Pancreas (tissue), 10 donors: ENCODE measurements at regions not wholly inside any gene's neighbourhood (a gene's known extent, or its start where the extent isn't known, plus 50 kb on each side); places are given as distances from the start of the nearest gene placed in this dataset.

Experiments used
- ATAC-seq, 4 donors: fragments of 200-7000 bp; cut with Tn5 transposase; one replicate each; pipeline versions ENCODE4 v1.8.0 to v1.9.1; 2020; ENCODE audit warnings: mild to moderate bottlenecking in 4 of 4, moderate library complexity in 4 of 4
- DNase-seq, 6 donors: peaks; one replicate each; pipeline ENCODE4 v3.0.0-alpha.2; 2020
- FAIRE-seq: peaks from 2 replicates; lab custom pipeline; 2012; peaks lifted over from hg19 to GRCh38; lab: Jason Lieb, UNC
- H3K27ac ChIP-seq, 4 donors: fragments of 200-600 bp; sonication (generic); 1 replicate in 3 of 4; 2 replicates in 1 of 4; pipeline versions ENCODE4 v1.5.0 to v1.8.0; 2020
- H3K27me3 ChIP-seq, 4 donors: fragments of 200-600 bp; one replicate each; pipeline ENCODE4 v1.8.0; 2021
- H3K36me3 ChIP-seq, 3 donors: fragments of 200-600 bp; sonication (generic) in 1 of 3; one replicate each; pipeline versions ENCODE4 v1.5.0 to v1.8.0; 2020 to 2021
- H3K4me1 ChIP-seq, 3 donors: fragments of 200-600 bp; one replicate each; pipeline ENCODE4 v1.8.0; 2021
- H3K4me3 ChIP-seq, 4 donors: fragments of 200-600 bp; sonication (generic) in 2 of 4; one replicate each; pipeline versions ENCODE4 v1.5.0 to v1.8.0; 2020 to 2021
- H3K9me3 ChIP-seq, 4 donors: fragments of 200-600 bp; one replicate each; pipeline ENCODE4 v1.8.0; 2021
- WGBS, 2 donors: extraction: QIAGEN DNeasy Blood & Tissue Kit; methylation state at CpG; one replicate each; pipeline ENCODE4 v1.1.7; 2013; 5-methylcytosine and 5-hydroxymethylcytosine counted together
- intact Hi-C, 3 donors: fragments of 100-400 bp; cut with DNase I; formaldehyde crosslinking; loops; one replicate each; pipeline versions ENCODE4 v1.11.1 to v1.14.2; 2022
- TF ChIP-seq, protein P1 (sequence below), 4 donors: fragments of 200-600 bp; sonication (generic) in 3 of 4; IDR thresholded peaks; one replicate each; pipeline versions ENCODE4 v1.5.0 to v1.8.0; 2021; ENCODE audit warnings: antibody characterized with exemption in 4 of 4
- donor health status: healthy with polysubstance abuse.
- donor health status: DM: no; HTN: no; CAD: no; lungs with moderate emphysema.
- donor health status: DM: no; HTN: no; CAD: no.
- donor health status: control.
- donor health status: control.
- donor health status: Bipolar disorder and iron deficiency.
- donor health status: DM: yes; HTN: yes; CAD: no.
- donor health status: DM: no; HTN: no; CAD: no.
- donor health status: DM: no; HTN: no; CAD: no.
- donor health status: DM: yes; HTN: yes; CAD: no.

DNA sequence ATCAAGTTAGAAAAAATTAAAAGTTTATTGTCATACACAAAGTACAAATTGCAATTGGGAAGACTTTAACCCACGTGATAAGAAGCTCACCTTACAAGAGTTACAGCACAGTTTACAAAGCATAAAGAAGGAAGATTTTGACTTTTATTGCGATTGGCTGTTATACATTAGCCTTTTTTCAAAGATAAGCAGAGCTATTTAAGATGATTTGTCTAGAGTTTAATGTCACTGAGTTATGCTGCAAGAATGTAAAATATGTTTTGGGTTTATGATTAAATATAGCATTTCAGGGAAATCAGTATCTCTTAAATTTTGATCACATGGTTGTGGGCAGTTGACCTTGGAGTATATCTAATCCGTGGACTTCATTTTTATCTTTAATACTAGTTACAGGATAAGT lies 664.2 kb upstream of the PTCHD4 start:
- WGBS, 2 donors: 9 to 15% methylated on average over 3 of the region's 3 CpGs
- TF ChIP-seq, protein P1, sequence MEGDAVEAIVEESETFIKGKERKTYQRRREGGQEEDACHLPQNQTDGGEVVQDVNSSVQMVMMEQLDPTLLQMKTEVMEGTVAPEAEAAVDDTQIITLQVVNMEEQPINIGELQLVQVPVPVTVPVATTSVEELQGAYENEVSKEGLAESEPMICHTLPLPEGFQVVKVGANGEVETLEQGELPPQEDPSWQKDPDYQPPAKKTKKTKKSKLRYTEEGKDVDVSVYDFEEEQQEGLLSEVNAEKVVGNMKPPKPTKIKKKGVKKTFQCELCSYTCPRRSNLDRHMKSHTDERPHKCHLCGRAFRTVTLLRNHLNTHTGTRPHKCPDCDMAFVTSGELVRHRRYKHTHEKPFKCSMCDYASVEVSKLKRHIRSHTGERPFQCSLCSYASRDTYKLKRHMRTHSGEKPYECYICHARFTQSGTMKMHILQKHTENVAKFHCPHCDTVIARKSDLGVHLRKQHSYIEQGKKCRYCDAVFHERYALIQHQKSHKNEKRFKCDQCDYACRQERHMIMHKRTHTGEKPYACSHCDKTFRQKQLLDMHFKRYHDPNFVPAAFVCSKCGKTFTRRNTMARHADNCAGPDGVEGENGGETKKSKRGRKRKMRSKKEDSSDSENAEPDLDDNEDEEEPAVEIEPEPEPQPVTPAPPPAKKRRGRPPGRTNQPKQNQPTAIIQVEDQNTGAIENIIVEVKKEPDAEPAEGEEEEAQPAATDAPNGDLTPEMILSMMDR (IDR thresholded peaks at IDR 0.05): no peak
- Histone ChIP-seq H3K9me3 (no peaks in the 10 kb centered on the region), H3K36me3 (no peaks in the 10 kb centered on the region), H3K27ac (no peak overlapping the region), H3K27me3 (no peaks in the 10 kb centered on the region), H3K4me3 (no peak overlapping the region), H3K4me1 (no peaks in the 10 kb centered on the region)
- intact Hi-C loops: no loop called here
- no peak for ATAC-seq
- DNase-seq: no peak
- FAIRE-seq: no peak

DNA sequence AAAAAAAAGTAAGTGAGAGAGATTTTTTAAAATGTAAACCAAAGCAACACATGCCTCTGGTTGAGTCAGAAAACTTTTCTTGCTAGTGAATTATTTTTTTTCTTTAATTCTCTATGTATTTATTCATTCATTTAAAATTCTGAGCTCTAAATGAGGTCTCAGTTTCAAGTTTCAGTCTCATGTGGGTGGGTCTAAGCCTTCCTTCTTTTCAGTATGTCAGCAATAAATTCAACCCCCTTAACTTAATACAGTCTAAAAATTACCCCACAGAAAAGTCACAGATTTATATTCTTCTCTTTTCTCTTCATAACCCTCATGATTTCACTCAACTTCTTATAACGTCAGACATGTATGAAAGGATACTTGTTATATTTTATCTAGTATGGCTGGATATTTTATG lies 663.3 kb upstream of the PTCHD4 start:
- H3K9me3 ChIP-seq: no peaks in the 10 kb centered on the region
- TF ChIP-seq, protein P1 (IDR thresholded peaks at IDR 0.05): no peak
- no peaks in the 10 kb centered on the region for H3K36me3 ChIP-seq
- H3K27ac ChIP-seq: no peak overlapping the region
- ATAC-seq (no peak), FAIRE-seq (no peak), DNase-seq (no peak)
- H3K4me1 ChIP-seq: no peaks in the 10 kb centered on the region
- WGBS, 2 donors: 49 to 57% methylated on average over 1 of the region's 1 CpG
- H3K4me3 ChIP-seq: no peak overlapping the region
- H3K27me3 ChIP-seq: no peaks in the 10 kb centered on the region
- intact Hi-C loops: no loop called here

GRCh38 chr6:48766349-48766748 lies 655.4 kb upstream of the PTCHD4 start:
- FAIRE-seq (no peak), ATAC-seq (peak in 1 of 4 donors; percentile 46), DNase-seq (no peak)
- TF ChIP-seq, protein P1 (IDR thresholded peaks at IDR 0.05): no peak
- Histone ChIP-seq H3K27me3 (no peaks in the 10 kb centered on the region), H3K27ac (no peak overlapping the region), H3K9me3 (no peaks in the 10 kb centered on the region), H3K36me3 (no peaks in the 10 kb centered on the region), H3K4me3 (no peak overlapping the region), H3K4me1 (no peaks in the 10 kb centered on the region)
- WGBS, 2 donors: 38 to 51% methylated on average over 3 of the region's 3 CpGs
- intact Hi-C loops: no loop called here

DNA sequence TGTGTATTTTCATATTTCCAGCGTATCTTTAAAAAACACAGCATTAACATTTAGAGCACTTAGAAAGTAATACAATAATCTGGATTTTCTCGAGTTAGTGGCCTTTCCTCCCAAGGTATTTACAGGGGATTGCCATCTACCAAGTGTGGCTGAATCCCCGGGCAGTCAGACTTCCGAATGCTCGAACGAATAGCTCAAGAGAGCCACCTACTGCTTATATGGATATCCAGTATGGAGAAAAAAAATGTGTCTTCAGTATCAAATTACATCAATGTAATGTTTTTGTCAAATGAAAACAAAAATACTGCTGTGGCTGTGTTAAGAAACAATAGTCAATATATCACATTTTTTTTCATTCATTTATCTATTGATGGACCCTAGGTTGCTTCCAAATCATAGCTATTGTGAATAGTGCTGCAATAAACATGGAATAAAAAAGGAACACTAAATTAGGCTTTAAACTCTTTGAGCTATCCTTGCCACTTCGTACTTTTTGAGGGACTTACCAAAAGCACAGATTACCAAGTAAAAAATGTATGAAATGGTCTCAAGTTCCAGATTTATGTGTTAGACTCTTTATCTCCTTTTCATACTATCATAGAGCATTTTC lies 654.5 kb upstream of the PTCHD4 start:
- H3K27ac ChIP-seq: no peak overlapping the region
- no peaks in the 10 kb centered on the region for H3K36me3 ChIP-seq
- no peak overlapping the region for H3K4me3 ChIP-seq
- H3K4me1 ChIP-seq: no peaks in the 10 kb centered on the region
- ATAC-seq: peak in 3 of 4 donors; percentile 70 to 78 (median 74)
- peak in 1 of 6 donors; percentile 14 for DNase-seq
- no peaks in the 10 kb centered on the region for H3K27me3 ChIP-seq
- TF ChIP-seq, protein P1 (IDR thresholded peaks at IDR 0.05): peak in 2 of 4 donors; percentile 13 to 15
- intact Hi-C loops: no loop called here
- 7 to 12% methylated on average over 7 of the region's 7 CpGs for WGBS, 2 donors
- no peak for FAIRE-seq
- no peaks in the 10 kb centered on the region for H3K9me3 ChIP-seq

- intact Hi-C loops: no loop called here
- Histone ChIP-seq H3K4me3 (no peak overlapping the region), H3K4me1 (no peaks in the 10 kb centered on the region), H3K9me3 (no peaks in the 10 kb centered on the region), H3K36me3 (no peaks in the 10 kb centered on the region), H3K27me3 (no peaks in the 10 kb centered on the region), H3K27ac (no peak overlapping the region)
- no peak for FAIRE-seq
- ATAC-seq: no peak
- 63 to 73% methylated on average over 6 of the region's 6 CpGs for WGBS, 2 donors
- TF ChIP-seq, protein P1 (IDR thresholded peaks at IDR 0.05): no peak
- DNase-seq: no peak
These were observed 653.5 kb upstream of the PTCHD4 start for GRCh38 chr6:48764286-48765044.
